ENCODE measurements at regions not wholly inside any gene's neighbourhood (a gene's known extent, or its start where the extent isn't known, plus 50 kb on each side); places are given as distances from the start of the nearest gene placed in this dataset.
"Not testable (repeated sequence)": the region's sequence is repeated elsewhere in the genome, so short reads cannot be mapped to it uniquely, and the experiment has no call there.

- not testable (repeated sequence) for TF ChIP-seq CTCF (IDR thresholded peaks at IDR 0.05; ENCODE audit: control extremely low read depth in 1 of 3, insufficient read depth in 1 of 3, low read depth in 1 of 3, low read length in 3 of 3); CHD1 (IDR thresholded peaks at IDR 0.05; ENCODE audit: low read depth, low read length); SIN3A (conservative IDR thresholded peaks at IDR 0.05 in 1 of 2, IDR thresholded peaks at IDR 0.05 in 1 of 2; ENCODE audit: low read depth in 1 of 2, low read length in 2 of 2); BACH1 (IDR thresholded peaks at IDR 0.05; ENCODE audit: low read length); ZNF274 (IDR thresholded peaks at IDR 0.05; ENCODE audit: borderline replicate concordance, extremely low read depth, low read length); CREB1 (IDR thresholded peaks at IDR 0.05); POLR2A (IDR thresholded peaks at IDR 0.05; ENCODE audit: control extremely low read depth in 1 of 2, low read depth in 2 of 2, low read length in 2 of 2); POLR2AphosphoS5 (IDR thresholded peaks at IDR 0.05; ENCODE audit: low read depth, low read length)
- TF ChIP-seq, protein P1, sequence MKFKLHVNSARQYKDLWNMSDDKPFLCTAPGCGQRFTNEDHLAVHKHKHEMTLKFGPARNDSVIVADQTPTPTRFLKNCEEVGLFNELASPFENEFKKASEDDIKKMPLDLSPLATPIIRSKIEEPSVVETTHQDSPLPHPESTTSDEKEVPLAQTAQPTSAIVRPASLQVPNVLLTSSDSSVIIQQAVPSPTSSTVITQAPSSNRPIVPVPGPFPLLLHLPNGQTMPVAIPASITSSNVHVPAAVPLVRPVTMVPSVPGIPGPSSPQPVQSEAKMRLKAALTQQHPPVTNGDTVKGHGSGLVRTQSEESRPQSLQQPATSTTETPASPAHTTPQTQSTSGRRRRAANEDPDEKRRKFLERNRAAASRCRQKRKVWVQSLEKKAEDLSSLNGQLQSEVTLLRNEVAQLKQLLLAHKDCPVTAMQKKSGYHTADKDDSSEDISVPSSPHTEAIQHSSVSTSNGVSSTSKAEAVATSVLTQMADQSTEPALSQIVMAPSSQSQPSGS (IDR thresholded peaks at IDR 0.05; ENCODE audit: low read length): not testable (repeated sequence)
Observed at GRCh38 chr20:58572428-58572763, 57.2 kb upstream of the APCDD1L start.

Measured in H1 (cell line).